ENCODE measurements at regions not wholly inside any gene's neighbourhood (a gene's known extent, or its start where the extent isn't known, plus 50 kb on each side); places are given as distances from the start of the nearest gene placed in this dataset.

DNA sequence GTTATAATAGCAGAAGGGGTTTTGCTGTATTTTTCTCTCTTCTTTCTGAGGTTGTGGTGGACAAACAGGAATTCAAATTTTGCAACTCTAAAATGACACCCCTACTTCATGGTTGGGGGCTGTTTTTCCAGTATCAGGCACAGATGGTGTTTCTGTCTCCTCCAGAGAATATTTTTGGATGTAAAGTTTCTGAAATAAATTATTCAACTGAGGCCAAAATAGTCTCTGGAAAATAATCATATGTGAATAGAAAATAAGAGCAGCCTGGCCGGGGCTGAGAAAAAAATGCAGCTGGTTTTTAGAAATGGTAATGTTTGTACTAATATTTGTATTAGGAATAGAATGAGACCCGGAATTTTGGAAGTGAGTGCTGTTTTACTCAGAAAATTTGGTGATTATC is 121.3 kb upstream of the ADAMTS9 start:
- TF ChIP-seq, protein P1, sequence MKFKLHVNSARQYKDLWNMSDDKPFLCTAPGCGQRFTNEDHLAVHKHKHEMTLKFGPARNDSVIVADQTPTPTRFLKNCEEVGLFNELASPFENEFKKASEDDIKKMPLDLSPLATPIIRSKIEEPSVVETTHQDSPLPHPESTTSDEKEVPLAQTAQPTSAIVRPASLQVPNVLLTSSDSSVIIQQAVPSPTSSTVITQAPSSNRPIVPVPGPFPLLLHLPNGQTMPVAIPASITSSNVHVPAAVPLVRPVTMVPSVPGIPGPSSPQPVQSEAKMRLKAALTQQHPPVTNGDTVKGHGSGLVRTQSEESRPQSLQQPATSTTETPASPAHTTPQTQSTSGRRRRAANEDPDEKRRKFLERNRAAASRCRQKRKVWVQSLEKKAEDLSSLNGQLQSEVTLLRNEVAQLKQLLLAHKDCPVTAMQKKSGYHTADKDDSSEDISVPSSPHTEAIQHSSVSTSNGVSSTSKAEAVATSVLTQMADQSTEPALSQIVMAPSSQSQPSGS (tag by site-specific recombination; IDR thresholded peaks at IDR 0.05; ENCODE audit: low read depth): no peak
- TF ChIP-seq, protein P2, sequence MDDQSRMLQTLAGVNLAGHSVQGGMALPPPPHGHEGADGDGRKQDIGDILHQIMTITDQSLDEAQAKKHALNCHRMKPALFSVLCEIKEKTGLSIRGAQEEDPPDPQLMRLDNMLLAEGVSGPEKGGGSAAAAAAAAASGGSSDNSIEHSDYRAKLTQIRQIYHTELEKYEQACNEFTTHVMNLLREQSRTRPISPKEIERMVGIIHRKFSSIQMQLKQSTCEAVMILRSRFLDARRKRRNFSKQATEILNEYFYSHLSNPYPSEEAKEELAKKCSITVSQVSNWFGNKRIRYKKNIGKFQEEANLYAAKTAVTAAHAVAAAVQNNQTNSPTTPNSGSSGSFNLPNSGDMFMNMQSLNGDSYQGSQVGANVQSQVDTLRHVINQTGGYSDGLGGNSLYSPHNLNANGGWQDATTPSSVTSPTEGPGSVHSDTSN (CRISPR knock-in tag; IDR thresholded peaks at IDR 0.05): no peak
- TF ChIP-seq, protein P3, sequence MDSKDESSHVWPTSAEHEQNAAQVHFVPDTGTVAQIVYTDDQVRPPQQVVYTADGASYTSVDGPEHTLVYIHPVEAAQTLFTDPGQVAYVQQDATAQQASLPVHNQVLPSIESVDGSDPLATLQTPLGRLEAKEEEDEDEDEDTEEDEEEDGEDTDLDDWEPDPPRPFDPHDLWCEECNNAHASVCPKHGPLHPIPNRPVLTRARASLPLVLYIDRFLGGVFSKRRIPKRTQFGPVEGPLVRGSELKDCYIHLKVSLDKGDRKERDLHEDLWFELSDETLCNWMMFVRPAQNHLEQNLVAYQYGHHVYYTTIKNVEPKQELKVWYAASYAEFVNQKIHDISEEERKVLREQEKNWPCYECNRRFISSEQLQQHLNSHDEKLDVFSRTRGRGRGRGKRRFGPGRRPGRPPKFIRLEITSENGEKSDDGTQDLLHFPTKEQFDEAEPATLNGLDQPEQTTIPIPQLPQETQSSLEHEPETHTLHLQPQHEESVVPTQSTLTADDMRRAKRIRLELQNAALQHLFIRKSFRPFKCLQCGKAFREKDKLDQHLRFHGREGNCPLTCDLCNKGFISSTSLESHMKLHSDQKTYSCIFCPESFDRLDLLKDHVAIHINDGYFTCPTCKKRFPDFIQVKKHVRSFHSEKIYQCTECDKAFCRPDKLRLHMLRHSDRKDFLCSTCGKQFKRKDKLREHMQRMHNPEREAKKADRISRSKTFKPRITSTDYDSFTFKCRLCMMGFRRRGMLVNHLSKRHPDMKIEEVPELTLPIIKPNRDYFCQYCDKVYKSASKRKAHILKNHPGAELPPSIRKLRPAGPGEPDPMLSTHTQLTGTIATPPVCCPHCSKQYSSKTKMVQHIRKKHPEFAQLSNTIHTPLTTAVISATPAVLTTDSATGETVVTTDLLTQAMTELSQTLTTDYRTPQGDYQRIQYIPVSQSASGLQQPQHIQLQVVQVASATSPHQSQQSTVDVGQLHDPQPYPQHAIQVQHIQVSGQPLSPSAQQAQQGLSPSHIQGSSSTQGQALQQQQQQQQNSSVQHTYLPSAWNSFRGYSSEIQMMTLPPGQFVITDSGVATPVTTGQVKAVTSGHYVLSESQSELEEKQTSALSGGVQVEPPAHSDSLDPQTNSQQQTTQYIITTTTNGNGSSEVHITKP (tag by site-specific recombination; IDR thresholded peaks at IDR 0.05): no peak

Measured in HEK293 (cell line).